ENCODE measurements at regions not wholly inside any gene's neighbourhood (a gene's known extent, or its start where the extent isn't known, plus 50 kb on each side); places are given as distances from the start of the nearest gene placed in this dataset.
"Not testable (repeated sequence)": the region's sequence is repeated elsewhere in the genome, so short reads cannot be mapped to it uniquely, and the experiment has no call there.

GRCh38 chr4:174009686-174010451 is 273.6 kb downstream of the FBXO8 start:
- DNase-seq (ENCODE audit: low read depth) = no peak

- DNase-seq (ENCODE audit: low read depth) = no peak
These were observed 278.0 kb downstream of the FBXO8 start for GRCh38 chr4:174005422-174005821.

GRCh38 chr4:173998471-173999144 is 284.9 kb downstream of the FBXO8 start:
- no peak for DNase-seq (ENCODE audit: low read depth)

GRCh38 chr4:173995779-173996178 is 287.7 kb downstream of the FBXO8 start:
- DNase-seq (ENCODE audit: low read depth) = not testable (repeated sequence)

GRCh38 chr4:173991814-173992213 is 291.7 kb downstream of the FBXO8 start:
- DNase-seq (ENCODE audit: low read depth) = no peak

GRCh38 chr4:173991316-173991715 is 292.2 kb downstream of the FBXO8 start:
- no peak for DNase-seq (ENCODE audit: low read depth)

- no peak for DNase-seq (ENCODE audit: low read depth)
These were observed 292.6 kb downstream of the FBXO8 start for GRCh38 chr4:173990869-173991210.

- peak; percentile 52 for DNase-seq (ENCODE audit: low read depth)
These were observed 293.2 kb downstream of the FBXO8 start for GRCh38 chr4:173990126-173990868.

- not testable (repeated sequence) for DNase-seq (ENCODE audit: low read depth)
These were observed 319.9 kb downstream of the FBXO8 start for GRCh38 chr4:173963523-173963922.

GRCh38 chr4:173960398-173960797 is 323.1 kb downstream of the FBXO8 start:
- DNase-seq (ENCODE audit: low read depth) = no peak

GRCh38 chr4:173958445-173958844 is 325.0 kb downstream of the FBXO8 start:
- peak; percentile 27 for DNase-seq (ENCODE audit: low read depth)

GRCh38 chr4:173943547-173943946 is 339.9 kb downstream of the FBXO8 start:
- DNase-seq (ENCODE audit: low read depth) = no peak

- no peak for DNase-seq (ENCODE audit: low read depth)
These were observed 343.3 kb downstream of the FBXO8 start for GRCh38 chr4:173940146-173940545.

- DNase-seq (ENCODE audit: low read depth) = no peak
These were observed 345.7 kb downstream of the FBXO8 start for GRCh38 chr4:173937631-173938270.

GRCh38 chr4:173936861-173937260 is 346.6 kb downstream of the FBXO8 start:
- no peak for DNase-seq (ENCODE audit: low read depth)

GRCh38 chr4:173935622-173936405 is 347.7 kb downstream of the FBXO8 start:
- peak; percentile 28 for DNase-seq (ENCODE audit: low read depth)

GRCh38 chr4:173934933-173935620 is 348.4 kb downstream of the FBXO8 start:
- DNase-seq (ENCODE audit: low read depth) = no peak

GRCh38 chr4:173934201-173934600 is 349.3 kb downstream of the FBXO8 start:
- peak; percentile 65 for DNase-seq (ENCODE audit: low read depth)

GRCh38 chr4:173932701-173933100 is 350.8 kb downstream of the FBXO8 start:
- no peak for DNase-seq (ENCODE audit: low read depth)

GRCh38 chr4:173930329-173930967 is 353.0 kb downstream of the FBXO8 start:
- DNase-seq (ENCODE audit: low read depth) = no peak

- DNase-seq (ENCODE audit: low read depth) = no peak
These were observed 353.5 kb downstream of the FBXO8 start for GRCh38 chr4:173929921-173930320.
